ENCODE measurements at regions not wholly inside any gene's neighbourhood (a gene's known extent, or its start where the extent isn't known, plus 50 kb on each side); places are given as distances from the start of the nearest gene placed in this dataset.
"Not testable (repeated sequence)": the region's sequence is repeated elsewhere in the genome, so short reads cannot be mapped to it uniquely, and the experiment has no call there.

DNA sequence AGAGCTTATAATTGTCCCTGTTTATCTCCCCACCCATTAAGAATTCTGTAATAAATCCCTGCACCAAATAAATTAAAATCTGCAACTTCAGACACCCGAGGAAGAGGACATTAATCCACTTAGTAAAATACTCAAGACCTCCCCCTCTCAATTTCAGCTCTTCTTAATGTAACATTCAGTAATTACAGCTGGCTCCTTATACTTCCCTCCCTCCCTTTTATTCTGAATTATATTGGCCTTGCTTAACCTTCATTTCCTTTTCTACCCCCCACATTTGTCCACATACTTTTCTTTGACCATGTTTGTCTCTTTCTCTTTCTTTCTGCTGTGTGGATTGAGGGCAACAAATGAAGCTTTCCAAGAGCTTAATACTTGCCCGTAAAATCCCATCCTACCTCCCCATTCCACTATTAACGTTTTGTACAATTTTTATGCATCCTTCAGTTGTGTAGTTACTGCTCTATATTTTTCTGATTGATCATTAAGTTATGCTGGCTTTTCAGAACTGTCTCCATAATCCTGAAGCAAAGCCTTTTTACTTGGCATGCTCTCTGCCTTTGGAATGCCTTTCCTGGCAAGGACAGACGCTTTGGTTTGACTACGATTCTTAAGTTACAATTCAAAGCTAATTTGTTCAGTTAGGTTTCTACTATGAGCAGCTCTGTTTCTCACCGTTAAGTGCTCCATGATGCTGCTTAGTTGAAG is 580.1 kb downstream of the ZEB2 start:
- DNase-seq: no peak
- intact Hi-C loops (cut with DNase I): loop anchor here (10.0 kb wide), 3 partner anchors 395 to 1105 kb away; a partner anchor contains a TSS

DNA sequence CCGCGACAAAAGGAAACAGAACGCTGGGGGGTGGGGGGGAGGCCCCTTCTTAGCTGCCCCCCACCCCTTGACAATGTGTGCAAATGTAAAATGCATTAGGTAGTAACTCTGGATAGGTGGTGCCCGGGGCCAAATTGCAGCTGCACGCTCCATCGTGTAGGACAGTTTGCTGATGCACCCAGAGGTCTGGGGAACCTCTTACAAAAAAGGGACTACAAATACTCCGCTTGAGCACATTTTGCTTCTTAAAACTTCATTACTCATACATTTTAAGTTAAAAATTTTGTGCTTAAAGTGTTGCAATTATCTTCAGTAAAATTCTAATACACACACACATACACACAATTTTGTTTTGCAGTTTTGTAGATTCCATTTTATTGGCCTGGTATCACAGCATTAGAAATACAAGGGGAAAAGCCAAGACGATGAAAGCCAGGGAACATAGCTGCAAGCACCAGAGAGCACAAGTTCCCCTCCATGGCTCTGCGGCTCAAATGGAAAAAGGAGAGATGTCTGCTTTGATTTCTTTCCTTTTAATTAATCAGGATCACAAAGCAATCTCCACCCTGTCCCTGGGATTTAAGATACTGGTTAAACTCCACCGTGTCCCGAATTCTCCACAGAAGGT is 582.1 kb downstream of the ZEB2 start:
- peak in 5 of 10 donors; percentile 26 to 75 (median 70) for DNase-seq
- intact Hi-C loops (cut with DNase I): loop anchor here (10.0 kb wide), 3 partner anchors 397 to 1107 kb away; a partner anchor contains a TSS

DNA sequence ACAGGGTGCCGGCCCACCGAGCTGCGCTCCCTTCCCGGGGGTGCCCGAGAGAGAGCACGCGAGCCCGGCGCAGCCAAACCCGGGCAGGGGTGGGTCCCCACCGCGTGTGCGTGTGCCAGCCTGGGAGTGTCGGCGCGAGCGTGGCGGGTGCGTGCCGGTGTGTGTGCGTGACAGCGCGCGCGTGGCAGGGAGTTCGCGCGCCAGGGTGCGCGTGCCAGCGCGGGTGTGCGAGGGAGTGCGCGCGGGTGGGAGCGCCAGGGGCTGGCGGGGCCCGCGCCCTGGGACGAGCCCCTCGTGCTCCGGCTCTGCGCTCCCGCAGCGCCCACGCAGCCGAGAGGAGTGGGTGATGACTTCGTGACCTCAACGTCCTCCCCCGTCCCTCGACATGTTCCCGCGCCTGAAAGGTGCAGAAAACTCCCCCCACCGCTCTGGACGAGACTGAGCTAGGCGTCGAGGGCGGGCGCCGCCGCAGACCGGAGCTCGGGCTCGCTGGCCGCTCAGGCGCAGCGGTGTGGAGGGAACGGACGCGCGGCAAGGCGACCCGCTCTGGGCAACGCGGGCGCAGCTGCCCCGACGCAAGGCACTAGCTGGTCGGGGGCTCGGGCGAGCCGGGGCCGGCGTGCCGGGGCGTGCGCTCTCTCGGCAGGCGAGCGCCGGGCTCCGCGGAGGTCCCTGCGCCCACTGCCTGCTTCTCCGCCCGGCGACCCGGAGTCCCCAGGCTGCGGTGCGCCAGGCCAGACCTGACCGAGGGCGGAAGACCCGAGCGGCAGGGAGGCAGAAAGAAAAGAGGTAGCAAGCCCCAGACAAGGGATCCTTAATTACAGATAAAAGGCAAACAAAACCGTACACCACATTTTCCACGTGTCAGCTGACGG is 582.8 kb downstream of the ZEB2 start:
- intact Hi-C loops (cut with DNase I): loop anchor here (10.0 kb wide), 3 partner anchors 398 to 1108 kb away; a partner anchor contains a TSS
- peak; percentile 23 to 94 (median 64) for DNase-seq

DNA sequence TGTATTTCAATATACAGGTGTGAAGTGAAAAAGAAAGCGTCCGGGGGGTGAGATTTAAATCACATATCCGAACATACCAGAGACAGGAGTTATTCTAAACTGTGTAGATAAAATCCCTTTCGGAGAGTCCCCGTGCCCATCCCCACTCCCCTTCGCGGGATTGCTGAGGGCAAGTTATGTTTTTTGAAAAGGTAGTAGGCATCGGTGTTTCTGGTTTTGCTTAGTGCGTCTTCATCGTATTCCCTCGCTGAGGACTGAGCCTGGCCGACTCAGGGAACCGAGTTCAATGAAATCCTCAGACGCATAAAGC is 583.4 kb downstream of the ZEB2 start:
- intact Hi-C loops (cut with DNase I): loop anchor here (10.0 kb wide), 3 partner anchors 398 to 1108 kb away; a partner anchor contains a TSS
- DNase-seq: no peak

DNA sequence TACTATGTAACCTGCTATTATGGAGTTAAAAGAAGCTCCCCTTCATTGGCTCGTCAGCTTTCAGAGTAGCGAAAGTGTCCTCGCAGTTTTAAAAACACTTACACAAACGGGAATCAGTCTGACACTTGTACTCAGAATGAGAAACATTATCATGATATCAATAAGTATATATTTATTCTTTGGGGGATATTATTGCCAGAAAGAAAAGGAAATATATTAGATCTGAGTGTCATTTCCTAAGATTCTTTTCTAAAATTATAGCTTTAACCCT is 584.5 kb downstream of the ZEB2 start:
- intact Hi-C loops (cut with DNase I): loop anchor here (10.0 kb wide), 3 partner anchors 399 to 1109 kb away; a partner anchor contains a TSS
- DNase-seq: no peak

DNA sequence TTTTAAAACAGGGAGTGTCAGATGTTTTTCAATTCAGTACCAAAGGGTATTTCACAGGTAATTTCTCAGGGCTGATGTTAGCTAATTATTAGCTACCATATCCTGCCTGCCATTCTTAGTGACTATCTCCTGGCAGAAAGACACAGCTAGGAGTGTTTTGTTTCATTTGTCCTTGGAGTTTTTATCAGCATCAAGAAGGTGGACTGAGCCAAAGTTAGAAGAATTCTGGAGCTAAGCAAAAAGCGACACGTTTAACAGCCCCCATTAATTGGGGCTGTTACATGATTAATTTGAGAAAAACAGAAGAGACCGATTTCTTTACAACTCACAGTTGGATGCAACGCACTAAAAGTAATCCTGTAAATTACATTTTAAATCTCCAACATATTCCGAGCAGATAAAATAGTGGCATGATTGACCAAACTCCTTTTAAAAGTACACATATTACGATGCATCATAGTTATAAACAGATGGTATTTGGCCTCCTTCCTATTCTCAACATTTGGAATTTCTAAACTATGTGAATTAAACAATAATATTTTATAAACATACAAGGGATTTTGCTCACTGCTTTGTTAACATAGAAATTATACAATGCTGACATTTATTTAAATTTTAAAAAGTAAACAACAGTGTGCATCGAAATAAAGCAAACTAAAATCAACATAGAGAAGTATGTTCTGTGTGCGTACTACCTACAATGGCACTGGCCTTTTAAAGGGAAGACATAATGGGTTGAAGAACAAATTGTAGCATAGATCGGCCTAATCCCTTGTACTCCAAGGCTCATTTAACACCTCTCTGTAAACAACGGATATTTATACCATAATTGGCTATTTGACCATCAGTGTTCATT is 585.1 kb downstream of the ZEB2 start:
- intact Hi-C loops (cut with DNase I): loop anchor here (10.0 kb wide), 3 partner anchors 400 to 1110 kb away; a partner anchor contains a TSS

DNA sequence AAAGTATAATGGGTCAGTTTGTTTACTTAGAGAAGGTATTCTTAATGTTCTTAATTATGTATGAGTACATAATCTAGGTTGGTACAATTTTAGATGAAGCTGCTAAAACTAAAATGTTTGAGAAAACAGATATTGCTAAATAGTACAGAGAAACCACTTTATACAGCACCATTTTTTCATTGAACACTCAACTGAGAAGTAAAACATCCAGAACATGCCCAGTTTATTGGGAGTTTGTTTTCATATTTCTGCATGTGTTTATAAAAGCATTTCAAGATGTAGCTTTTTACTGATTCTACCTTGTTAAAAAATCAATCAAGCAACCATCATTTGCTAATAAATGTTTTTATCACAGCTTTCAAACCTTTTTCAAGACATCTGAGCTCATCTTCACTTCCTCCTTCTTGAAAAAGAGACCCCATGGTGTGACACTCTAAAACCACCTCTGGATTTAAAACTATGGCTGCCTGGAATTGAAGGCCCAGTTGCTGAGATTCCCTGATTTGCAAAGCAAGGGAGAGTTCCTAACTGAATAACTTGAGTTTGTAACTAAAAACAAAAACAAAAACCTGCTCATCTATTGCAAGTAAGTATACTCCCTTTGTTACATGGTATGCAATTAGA is 585.9 kb downstream of the ZEB2 start:
- no peak for DNase-seq
- intact Hi-C loops (cut with DNase I): loop anchor here (10.0 kb wide), 3 partner anchors 401 to 1111 kb away; a partner anchor contains a TSS

More for the DNA sequence above, 585.1 kb downstream of the ZEB2 start:
- DNase-seq: no peak

DNA sequence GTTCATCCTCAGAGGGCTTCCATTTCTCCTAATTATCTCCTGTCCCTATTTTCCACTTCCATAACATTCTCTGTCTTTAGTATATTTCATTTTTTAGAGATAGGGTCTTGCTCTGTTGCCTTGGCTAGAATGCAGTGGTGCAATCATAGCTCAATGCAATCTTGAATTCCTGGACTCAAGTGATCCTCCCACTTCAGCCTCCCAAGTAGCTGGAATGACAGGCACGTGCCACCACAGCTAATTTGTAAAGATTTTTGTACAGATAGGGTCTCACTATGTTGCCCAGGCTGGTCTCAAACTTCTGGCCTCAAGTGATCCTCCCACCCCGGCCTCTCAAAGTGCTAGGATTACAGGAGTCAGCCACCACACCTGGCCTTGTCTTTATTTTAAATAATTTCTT is 589.0 kb downstream of the ZEB2 start:
- DNase-seq: no peak
- intact Hi-C loops (cut with DNase I): loop anchor here (10.0 kb wide), 3 partner anchors 404 to 1114 kb away; a partner anchor contains a TSS

DNA sequence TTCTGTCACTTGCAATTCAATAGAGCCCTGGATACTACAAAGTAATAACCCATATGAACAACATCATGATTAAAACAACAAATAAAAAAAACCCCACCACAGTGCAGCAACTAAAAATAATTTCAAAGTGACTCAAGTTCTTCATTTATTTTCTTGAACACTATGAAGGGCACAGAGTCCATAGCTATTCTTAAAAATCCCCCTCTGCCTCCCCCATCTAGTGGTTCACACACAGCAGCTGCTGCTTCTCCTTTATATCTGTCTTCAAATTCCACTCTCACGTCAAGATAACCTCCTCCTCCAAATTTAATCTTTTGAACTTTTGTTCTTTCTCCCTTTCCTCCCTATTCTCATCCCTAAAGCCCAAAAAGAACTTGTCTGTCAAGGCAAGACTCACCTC is 591.3 kb downstream of the ZEB2 start:
- intact Hi-C loops (cut with DNase I): no loop called here

DNA sequence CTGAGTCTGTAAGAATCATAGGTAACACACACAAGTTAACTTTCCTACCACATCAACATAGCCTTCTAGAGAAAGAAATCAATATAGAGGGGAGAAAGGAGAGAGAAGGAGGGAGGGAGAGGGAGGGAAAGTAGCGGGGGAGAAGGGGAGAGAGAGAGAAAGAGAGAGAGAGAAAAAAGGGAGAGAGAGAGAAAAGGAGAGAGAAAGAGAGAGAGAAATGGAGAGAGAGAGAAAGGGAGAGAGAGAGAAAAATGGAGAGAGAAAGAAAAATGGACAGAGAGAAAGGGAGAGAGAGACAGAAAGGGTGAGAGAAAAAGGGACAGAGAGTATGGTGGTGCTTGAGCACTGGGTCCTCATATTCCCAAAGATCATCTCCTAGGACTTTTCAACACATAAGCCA is 591.7 kb downstream of the ZEB2 start:
- DNase-seq: no peak
- intact Hi-C loops (cut with DNase I): no loop called here

More for the DNA sequence above, 591.3 kb downstream of the ZEB2 start:
- DNase-seq: no peak

DNA sequence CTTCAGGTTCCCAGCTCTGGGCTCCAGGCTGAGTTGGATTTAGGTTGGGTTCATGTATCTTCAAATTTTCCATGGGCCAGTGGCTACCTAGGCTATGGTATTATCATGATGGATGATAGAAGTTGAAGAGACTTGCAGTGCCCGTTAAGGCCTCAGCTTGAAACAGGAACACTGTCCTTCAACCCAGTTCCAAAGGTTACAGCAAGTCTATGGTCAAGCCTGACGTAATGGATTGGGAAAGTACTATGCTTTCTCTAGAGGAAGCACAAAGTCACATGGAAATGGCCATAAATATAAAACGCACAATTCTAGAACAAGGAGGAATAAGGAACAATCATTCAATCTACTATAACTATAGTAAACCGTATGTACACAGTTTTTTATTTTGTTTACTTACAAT is 593.2 kb downstream of the ZEB2 start:
- intact Hi-C loops (cut with DNase I): no loop called here

DNA sequence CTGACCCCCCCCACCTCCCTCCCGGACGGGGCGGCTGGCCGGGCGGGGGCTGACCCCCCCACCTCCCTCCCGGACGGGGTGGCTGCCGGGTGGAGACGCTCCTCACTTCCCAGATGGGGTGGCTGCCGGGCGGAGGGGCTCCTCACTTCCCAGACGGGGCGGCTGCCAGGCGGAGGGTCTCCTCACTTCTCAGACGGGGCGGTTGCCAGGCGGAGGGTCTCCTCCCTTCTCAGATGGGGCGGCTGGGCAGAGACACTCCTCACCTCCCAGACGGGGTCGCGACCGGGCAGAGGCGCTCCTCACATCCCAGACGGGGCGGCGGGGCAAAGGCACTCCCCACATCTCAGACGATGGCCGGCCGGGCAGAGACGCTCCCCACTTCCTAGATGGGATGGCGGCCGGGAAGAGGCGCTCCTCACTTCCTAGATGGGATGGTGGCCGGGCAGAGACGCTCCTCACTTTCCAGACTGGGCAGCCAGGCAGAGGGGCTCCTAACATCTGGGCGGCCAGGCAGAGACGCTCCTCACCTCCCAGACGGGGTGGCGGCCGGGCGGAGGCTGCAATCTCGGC is 597.6 kb downstream of the ZEB2 start:
- peak in 2 of 10 donors; percentile 51 to 79 for DNase-seq
- intact Hi-C loops (cut with DNase I): not testable (repeated sequence)

More for the DNA sequence above, 593.2 kb downstream of the ZEB2 start:
- no peak for DNase-seq

DNA sequence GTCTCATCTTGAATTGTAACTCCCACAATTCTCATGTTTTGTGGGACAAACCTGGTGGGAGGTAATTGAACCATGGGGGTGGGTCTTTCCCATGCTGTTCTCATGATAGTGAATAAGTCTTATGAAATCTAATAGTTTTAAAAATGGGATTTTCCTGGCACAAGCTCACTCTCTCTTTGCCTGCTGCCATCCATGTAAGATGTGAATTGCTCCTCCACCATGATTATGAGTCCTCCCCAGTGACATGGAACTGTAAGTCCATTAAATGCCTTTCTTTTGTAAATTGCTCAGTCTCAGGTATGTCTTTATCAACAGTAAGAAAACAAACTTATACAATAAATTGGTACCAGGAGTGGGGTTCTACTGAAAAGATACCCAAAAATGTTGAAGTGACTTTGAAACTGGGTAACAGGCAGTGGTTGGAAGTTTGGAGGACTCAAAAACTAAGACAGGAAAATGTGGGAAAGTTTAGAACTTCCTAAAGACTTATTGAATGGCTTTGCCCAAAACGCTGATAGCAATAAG is 601.4 kb downstream of the ZEB2 start:
- intact Hi-C loops (cut with DNase I): no loop called here
- no peak for DNase-seq

DNA sequence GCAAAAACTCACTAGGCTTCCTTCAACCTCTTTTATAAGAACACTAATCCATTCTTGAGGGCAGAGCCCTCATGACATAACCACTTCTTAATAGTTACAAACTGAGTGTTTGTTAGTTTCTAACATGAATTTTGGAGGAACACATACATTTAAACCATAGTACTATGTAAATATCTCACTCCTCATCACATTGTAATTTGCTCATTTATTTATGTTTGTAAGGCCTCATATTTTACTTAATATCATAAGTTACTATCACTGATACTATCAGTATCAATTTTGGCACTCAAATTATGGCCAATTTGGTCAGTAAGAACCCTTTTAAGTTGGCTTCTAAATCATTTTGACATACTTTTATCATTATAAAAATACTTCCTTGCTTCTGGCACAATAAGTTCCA is 603.1 kb downstream of the ZEB2 start:
- no peak for DNase-seq
- intact Hi-C loops (cut with DNase I): no loop called here

DNA sequence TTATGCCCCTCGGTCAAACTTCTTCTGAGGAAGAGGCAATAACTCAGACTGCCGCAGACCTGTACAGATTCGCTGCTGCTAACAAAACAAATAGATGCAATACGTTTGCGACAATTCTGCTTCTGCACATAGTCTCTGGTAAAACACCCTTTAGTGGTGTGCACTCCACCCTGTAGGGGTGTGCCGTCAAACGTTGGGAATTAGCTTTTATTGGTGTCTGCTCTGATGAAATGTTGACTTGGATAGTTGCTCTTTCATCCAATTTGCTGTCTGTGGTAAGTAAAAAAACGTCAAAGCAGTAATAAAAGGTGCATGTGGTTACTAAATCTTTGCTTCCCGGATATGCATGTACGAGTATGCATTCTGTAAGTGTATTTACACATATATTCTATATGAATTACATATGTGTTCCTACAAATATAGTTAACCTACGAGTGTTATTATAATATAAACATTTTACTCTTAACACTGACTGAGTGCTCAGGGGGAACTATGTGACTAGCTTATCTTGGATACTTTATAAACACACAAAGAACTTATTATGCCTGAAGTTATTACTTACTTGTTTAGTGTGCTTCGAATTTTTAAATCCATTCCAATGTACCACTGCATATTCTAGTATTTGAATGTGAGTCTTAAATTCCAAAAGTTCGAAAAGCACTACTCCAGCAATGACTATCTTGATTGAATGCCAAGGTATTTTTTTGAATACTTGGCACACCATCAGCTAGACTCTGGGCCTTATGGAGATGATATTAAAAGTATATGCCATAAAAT is 610.2 kb downstream of the ZEB2 start:
- no peak for DNase-seq
- intact Hi-C loops (cut with DNase I): no loop called here

DNA sequence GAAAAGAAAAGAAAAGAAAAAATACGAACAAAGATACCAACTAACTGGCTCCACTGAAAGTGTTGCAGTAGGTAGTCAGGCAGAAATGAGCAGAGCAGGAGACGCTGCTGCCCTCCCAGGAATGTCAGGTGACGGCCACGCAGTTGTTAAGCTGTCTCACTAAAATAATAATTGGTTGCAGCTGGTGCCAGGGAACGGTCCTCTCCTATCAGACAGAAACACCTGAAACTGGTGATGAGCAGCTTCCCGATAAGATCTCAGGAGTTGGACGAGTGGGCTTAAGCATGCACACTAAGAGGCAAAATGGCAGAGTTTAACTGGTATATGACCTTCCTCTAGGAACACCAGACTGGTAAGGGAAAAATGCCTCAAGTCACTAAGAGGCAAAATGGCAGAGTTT is 611.1 kb downstream of the ZEB2 start:
- intact Hi-C loops (cut with DNase I): no loop called here
- no peak for DNase-seq

DNA sequence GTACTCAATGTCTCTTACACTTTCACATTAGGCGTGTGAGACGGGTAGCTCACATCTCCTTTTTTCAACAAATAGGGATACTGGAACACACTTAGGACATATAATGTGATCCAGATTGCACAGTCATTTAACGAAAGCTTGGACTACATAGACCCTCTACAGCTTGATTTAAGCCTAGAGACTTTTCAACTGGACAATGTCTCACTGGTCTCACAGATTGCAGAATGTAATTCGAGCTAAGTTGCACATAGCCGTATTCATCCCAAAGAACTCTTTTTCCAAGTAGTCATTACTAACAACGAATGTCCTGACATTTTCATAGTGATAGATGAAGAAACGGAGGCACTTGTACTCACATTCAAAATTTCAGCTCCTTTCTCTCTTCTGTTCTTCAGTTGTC is 612.1 kb downstream of the ZEB2 start:
- DNase-seq: no peak
- intact Hi-C loops (cut with DNase I): no loop called here

DNA sequence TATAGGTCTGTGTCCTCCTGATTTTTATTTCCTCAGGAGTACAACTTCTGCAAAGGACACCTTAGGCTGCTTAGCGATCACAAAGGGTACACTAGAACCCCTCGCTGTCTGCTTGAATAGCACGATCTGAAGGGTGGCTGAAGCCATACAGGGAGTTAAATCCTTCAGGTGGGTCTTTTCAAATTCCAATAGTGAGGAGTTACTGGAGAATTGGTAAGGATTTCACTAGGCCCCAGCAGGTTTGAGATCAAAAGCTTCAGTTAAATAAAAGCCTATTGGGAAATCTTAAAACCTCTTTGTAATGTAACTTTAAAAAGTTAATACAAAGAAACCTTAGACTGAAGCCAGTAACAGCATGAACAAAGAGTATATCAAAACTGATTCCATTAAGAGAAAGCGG is 613.1 kb downstream of the ZEB2 start:
- DNase-seq: no peak
- intact Hi-C loops (cut with DNase I): no loop called here

Measured in posterior cingulate gyrus (tissue), 11 donors.